Posterior vena cava (tissue), 2 donors: ENCODE measurements at regions not wholly inside any gene's neighbourhood (a gene's known extent, or its start where the extent isn't known, plus 50 kb on each side); places are given as distances from the start of the nearest gene placed in this dataset.
A peak's percentile ranks its signal among the peaks of the same experiment; 100 is the strongest.

ENCODE experiments used
- DNase-seq: peaks from one replicate; pipeline ENCODE4 v3.0.0-alpha.2; 2020; ENCODE audit warnings: low spot score
- intact Hi-C, 2 donors: fragments of 100-400 bp; cut with DNase I; formaldehyde crosslinking; loops; one replicate each; pipeline versions ENCODE4 v1.14.1 to v1.14.2; 2022 to 2023
- donor health status: DM: yes; HTN: yes; CAD: no.
- donor health status: DM: yes; HTN: yes; CAD: no.

GRCh38 chr6:87941556-87942358 lies 105.9 kb upstream of the SPACA1 start:
- DNase-seq = no peak
- intact Hi-C loops = no loop called here

DNA sequence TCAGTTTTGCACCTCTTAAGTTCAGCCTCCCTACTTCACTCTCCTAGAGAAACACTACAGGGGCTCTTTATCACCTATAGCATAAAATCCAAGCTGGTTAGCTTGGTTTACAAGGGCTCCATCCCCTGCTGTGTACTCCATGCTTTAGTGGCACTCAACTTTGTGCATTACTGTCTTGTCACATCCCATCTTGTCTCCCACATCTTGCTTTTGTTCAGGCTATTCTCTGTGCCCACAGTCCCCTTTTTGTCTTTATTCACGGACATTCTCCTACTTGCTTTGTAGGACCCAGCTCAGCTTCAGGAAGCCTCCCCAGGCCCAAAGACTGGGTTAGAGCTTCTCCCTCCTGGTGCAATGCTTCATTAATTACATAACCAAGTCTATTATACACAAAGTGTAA lies 107.9 kb upstream of the SPACA1 start:
- intact Hi-C loops = no loop called here
- no peak for DNase-seq

GRCh38 chr6:87938287-87938686 lies 109.4 kb upstream of the SPACA1 start:
- intact Hi-C loops = no loop called here
- DNase-seq = no peak

- intact Hi-C loops = no loop called here
- no peak for DNase-seq
Measured at GRCh38 chr6:87936065-87936464, 111.6 kb upstream of the SPACA1 start.

- no peak for DNase-seq
- intact Hi-C loops = no loop called here
Measured at GRCh38 chr6:87935196-87935595, 112.4 kb upstream of the SPACA1 start.

DNA sequence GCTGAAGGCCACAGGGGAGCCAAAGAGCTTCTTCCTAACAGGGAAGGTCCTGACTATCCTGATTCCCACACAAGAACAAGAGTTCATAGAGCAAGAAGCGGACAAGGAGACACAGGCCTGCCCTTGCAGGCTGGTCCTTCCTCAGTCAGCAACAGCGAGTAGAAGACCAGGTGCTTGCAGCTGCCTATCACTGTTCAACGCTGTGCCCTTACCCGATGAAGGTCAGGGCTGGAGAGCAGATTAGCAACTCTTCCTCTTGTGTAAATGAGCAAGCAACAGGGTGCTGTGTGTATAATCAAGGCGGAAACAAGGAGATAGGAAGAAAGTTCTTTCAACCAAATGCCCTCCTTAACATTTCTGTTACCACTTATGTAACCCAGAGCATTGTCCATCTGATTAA lies 115.3 kb upstream of the SPACA1 start:
- no peak for DNase-seq
- intact Hi-C loops = loop anchor here in 1 of 2 donors (5.0 kb wide), 1 partner anchor 940 kb away; no protein-coding TSS in a partner anchor

- intact Hi-C loops = loop anchor here (5.0 kb wide), 3 partner anchors 852 to 1262 kb away; no protein-coding TSS in a partner anchor
- DNase-seq = peak; percentile 92
Measured at GRCh38 chr6:87929843-87930288, 117.8 kb upstream of the SPACA1 start.

DNA sequence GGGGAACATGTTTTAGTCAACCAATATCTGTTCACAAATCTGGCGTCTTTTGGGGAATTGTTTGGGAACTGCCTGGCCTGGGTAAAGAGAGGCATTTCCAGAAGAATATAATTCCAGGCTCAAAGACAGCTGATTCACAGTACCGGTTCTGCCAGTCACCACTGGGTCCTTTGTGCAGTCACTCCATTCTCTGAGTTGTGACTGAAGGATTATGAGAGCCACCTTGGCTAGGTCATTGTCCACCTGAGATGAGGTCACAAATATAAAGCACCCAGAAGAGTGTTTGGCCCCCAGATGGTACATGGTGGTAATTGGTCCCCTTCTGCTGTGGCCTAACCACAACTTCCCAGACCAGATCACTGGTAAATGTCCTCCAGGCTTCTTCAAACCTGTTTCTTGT lies 121.0 kb upstream of the SPACA1 start:
- DNase-seq = no peak

DNA sequence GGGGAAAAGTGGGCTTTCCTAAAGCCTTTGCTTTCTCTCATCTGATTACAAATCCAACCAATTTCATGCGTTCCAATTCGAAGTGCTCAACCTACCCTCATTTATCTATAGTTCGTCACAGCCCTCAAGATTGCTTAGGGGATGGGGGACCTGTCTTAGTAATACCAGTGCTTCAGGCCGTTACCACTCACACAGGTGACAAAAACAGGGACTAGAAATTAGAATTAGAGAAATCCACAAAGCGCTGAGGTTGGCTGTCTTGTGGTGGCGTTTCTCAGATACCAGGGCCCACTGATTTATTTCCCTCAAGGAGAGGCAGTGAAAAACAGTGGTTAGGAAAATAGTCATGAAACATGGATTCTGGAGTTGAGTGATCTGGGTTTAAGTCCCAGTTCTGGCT lies 121.6 kb upstream of the SPACA1 start:
- intact Hi-C loops = loop anchor here (5.0 kb wide), 2 partner anchors 856 to 1266 kb away; no protein-coding TSS in a partner anchor
- DNase-seq = no peak

More for the DNA sequence above, 121.0 kb upstream of the SPACA1 start:
- intact Hi-C loops = loop anchor here (5.0 kb wide), 2 partner anchors 856 to 1266 kb away; no protein-coding TSS in a partner anchor

- no peak for DNase-seq
- intact Hi-C loops = loop anchor here (5.0 kb wide), 2 partner anchors 857 to 1267 kb away; no protein-coding TSS in a partner anchor
Measured at GRCh38 chr6:87925373-87926060, 122.1 kb upstream of the SPACA1 start.

GRCh38 chr6:87923389-87924050 lies 124.1 kb upstream of the SPACA1 start:
- intact Hi-C loops = no loop called here

DNA sequence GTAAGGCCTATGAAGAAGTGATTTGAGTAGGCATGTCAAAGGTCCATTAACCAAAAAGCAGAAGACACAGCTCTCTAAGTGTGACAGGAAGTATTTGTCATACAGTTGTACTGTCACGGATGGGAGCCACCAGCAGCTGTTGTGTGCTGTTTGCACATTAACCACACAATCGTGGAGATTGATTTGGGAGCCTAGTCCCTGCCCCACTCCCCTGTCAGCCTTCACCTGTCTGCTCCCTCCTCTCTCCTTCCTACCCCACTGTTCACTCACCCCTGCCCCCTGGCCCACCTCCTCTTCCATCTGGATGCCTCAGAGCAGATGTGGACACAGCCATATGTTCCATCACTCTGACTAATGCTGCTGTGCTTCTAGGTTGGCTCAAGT lies 124.7 kb upstream of the SPACA1 start:
- DNase-seq = no peak
- intact Hi-C loops = no loop called here

More at GRCh38 chr6:87923389-87924050, 124.1 kb upstream of the SPACA1 start:
- DNase-seq = no peak

- intact Hi-C loops = no loop called here
- DNase-seq = no peak
Measured at GRCh38 chr6:87922196-87922946, 125.3 kb upstream of the SPACA1 start.

DNA sequence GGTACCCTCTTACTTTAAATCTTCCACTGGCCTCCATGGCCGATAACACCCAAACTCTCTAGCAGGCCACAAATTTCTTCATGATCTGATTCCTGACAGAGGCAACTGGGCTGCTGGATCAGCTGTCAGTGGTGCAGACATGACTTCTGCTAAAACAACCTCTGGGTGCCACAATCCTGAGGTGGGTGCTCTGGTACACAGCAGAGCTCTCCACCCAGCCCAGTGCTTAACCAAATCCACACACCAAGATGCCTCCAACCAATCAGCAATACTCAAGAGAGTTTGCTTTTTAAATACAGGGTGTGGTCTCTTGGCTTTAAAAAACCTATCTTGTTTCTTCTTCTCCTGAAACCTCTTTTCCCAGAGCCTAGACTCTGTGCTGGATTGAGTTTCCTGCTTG lies 126.6 kb upstream of the SPACA1 start:
- intact Hi-C loops = no loop called here
- DNase-seq = no peak

GRCh38 chr6:87920245-87920644 lies 127.4 kb upstream of the SPACA1 start:
- no peak for DNase-seq
- intact Hi-C loops = no loop called here

GRCh38 chr6:87919416-87919815 lies 128.2 kb upstream of the SPACA1 start:
- DNase-seq = no peak
- intact Hi-C loops = no loop called here

DNA sequence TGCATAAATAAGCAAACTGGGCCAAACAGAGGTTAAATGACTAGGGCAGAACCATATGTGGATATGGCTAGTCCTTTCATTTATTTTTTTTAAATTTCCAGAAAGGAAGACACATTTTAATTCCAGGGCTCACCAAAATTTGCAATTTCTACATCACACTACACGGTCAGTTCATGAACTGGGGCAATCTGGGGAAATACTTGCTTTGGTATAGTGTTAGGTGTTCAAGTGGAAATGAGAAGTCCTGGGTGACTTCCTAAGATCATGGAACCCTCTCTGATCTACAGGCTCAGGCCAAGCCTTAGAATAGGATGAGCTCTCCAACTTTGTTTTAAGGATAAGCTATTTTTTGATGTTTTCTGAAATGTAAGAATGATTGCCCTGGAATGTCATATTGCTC lies 128.6 kb upstream of the SPACA1 start:
- no peak for DNase-seq
- intact Hi-C loops = no loop called here

DNA sequence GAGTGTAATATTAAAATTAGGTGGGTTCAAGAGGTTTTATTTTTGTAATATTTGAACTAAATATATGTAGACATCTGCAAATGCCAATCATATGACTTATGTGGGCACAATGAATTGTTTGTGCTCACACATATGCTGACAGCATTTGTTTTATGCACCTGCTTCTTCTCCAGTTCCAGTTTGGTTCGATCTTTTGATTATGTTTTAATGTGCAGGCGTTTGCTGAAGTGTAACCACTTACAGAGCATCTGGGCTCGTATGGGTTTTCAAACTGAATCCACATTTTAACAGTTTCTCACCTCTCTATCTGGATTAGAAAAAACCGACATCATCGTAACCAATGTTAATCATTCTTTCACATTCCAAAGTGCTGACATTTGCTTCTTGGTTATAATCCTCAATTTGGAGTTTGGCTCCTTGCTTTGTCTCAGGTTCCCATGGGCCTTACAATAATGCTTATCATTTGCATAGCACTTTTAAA lies 129.1 kb upstream of the SPACA1 start:
- intact Hi-C loops = no loop called here
- DNase-seq = no peak

DNA sequence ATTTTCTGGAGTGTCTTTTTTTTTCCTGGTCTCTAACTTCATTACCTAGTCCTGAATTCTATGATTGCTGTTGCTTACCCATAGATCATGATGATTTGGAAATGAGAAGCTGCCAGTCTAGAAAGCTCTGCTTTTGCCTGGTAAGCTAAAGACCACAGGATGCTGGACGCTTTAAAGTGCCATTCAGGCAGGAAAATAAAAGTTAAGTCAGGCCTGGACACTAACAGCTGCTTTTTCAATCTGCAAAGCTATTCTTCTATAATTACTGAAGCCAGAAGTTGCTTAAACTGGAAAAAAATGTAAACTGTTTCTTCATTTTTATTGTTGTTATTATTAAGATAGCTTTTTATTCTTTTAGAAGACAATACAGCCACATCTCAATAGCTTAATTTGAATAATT lies 129.8 kb upstream of the SPACA1 start:
- no peak for DNase-seq
- intact Hi-C loops = no loop called here
